Renal cortical epithelial cell (primary cell): ENCODE measurements at regions not wholly inside any gene's neighbourhood (a gene's known extent, or its start where the extent isn't known, plus 50 kb on each side); places are given as distances from the start of the nearest gene placed in this dataset.

ENCODE experiments used
- DNase-seq: peaks from one replicate; pipeline ENCODE4 v3.0.0-alpha.2; 2011; ENCODE audit warnings: low read depth

DNA sequence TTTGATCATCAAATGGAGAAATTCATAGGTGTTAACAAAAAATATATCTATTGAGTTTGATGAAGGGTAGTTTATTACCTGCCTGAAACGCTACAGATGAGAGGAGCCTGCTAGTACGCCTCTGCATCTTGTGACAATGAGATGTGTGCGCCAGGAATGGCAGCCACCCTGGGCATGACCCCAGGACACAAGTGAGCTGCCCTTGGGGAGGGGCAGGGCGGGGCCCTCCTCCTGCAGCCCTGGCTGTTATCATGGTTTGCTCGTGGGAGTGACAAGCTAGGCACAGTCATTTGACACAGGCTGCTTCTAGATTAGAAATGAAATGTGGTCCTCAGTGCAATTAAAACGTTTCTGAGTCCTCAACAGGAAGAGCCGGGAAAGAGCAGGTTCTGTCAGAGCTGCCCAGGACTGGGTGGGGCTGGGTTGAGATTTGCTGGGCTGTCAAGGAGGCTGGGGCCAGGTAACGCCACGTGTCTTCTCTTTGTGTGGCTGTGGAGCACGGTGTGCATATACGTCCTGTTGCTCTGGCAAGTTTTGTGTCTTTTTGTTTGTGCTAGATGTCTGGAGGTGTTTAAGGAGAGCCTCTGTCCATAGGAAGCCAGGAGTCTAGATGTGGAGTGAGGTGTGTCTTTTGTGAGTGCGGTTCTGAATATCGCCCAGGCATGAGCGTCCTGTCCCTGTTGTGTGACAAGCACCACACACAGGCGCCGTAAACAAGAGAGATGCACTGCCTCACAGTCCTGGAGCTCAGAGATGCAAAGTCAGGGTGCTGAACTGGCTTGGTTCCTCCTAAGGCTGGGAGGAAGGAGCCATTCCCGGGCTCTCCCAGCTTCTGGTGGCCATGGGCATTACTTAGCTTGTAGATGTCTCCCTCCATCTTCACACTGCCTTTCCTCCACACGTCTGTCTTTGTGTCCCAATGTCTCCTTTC lies 129.0 kb upstream of the IRX4 start:
- DNase-seq = no peak

DNA sequence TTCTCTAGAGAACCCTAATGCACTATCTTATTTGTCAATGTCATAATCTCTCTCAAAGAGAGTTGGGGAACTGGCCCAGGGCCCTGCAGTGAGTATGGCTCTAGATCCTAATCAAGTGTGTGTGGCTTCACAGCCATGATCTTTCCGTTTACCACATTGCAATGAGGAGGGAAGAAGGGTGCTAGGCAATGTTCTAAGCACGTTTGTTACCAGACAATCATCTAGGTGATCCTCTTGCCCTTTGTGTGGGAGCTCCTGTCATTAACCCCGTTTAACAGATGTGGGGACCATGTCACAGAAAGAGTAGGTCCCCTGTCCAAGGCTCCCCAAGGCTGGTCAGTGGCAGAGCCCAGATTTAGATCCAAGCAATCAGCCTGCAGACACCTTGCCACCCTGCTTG lies 128.2 kb upstream of the IRX4 start:
- no peak for DNase-seq

DNA sequence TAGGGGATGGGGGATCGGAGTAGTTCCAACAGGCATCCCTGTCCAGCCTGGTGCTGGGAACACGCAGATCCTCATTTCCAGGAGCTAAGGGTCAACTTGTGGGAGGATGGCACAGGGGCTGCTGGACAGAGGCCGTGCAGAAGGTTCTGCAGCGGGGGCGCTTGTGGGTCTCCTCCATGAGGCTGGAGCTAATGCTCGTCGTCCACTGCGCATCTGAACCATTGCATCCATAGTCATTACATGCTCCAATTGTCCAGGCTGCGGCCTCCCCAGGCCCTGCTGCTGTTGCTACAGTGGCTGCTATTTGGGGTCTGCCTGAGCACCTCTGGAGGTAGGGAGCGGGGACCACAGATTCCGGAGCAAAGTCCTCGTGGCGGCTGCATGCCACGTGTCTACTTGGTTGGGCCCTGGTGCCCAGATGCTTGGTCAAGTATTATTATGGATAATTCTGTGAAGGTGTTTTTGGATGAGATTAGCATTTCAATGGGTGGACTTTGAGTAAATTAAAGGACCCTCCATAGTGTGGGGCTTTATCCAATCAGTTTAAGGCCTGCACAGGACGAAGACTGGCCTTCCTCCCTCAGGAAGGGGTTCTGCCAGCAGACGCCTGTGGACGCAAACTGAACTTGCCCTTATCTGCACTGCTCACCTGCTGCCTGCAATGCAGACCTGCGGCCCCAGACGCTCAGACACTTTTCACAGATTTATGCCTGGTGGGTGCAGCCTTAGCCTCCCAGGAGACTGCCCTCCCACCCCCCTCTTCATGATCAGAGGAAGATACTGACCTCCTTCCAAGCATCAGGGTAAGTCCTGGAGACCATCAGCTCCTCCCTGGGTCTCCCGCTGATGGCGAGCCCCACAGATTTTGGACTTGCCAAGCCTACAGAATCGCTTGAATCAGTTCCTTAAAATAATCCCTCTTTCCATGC lies 127.5 kb upstream of the IRX4 start:
- DNase-seq = no peak

DNA sequence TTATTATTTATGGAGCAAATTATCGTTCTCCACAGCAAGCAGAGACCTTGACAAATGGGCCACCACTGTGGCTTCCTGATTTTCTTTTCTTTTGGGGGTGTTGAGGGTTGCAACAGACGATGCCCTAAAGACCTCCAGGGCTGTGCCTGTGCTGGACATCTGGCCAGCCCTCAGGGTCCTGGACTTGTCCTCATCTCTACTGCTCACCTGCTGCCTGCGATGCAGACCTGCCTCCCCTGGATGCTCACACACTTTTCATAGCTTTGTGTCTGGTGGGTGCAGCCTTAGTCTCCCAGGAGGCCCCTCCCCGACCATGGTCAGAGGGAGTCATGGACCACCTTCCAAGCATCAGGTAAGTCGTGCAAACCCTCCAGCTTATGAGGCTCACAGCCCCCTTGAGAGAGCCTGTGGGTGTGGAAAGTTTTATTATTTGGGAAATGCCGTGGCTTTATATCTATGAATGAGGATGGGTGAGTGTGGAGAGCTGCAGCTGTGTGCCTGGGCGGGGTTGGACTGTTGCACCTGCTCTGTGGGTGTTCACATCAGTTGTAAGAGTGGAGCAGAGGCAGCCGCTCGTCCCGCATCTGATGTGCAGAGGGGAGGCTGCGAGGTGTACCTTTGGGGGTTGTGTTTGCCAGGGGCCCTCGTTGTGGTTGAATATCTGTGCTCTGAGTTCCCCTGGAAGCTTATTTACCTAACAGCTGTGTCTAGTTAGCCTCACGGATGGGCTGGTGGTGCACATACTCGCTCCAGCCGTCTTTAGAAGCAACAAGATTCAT lies 126.3 kb upstream of the IRX4 start:
- no peak for DNase-seq

DNA sequence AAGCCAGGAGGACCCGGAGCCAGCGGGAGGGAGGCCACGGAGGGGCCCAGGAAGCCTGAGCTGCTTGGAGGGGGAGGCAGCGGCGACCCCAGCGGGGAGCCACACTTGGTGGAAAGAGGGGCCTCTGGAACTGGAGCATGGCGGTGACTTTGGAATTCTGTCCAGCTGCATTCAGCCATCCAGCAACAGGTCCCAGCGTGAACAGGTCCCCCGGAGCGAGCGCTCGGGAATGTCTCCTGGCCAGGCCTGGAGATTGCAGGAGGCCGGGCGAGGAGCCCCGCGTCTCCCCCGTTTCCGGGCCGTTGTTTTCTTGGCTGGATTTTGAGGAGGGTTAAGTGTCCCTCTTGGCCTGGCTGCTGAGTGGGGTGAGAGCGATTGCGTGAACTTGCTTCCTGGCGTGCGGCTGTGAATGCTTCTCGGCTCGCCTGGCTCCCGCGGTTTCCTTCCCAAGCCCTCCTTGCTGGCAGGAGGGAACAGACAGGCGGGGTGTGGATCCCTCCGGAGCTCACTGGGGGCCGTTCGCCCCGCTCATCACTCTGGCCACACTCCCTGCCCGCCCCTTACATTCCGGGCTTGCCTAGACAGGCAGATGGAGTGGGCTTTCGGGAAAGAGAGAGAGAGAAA lies 125.3 kb upstream of the IRX4 start:
- no peak for DNase-seq

DNA sequence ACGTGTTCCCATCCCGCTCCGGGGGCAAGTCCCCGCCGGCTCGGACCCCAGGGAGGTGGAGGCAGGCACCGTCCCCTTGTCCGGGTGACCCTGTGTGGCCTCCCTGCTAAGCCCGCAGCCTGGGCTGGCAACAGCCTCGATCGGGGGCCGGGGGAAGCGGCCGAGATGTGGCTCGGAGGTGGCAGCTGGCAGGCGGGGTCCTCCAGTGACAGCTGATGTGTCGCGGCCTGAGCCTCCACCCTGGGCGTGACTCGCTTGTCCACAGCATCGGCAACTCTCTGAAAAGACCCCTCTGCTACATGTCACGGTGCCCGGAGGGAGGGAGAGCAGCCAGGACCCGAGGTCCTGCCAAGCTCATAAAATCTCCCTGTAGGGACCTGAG lies 124.8 kb upstream of the IRX4 start:
- DNase-seq = no peak

DNA sequence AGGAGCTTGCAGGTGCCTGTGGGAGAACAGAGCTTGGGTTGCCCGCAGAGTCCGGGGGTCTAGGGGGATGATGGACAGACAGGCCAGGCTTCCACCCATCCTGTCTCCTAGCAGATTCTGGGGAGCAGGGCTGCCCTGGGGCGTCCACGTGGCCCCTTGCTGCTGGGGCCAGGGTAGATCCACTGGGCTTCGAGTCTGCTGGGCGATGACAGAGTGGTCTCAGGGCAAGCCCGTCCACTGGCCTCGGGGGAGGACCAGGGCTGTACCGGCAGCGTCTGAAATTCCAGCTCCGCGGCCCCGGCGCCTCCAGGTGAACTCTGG lies 124.2 kb upstream of the IRX4 start:
- no peak for DNase-seq

DNA sequence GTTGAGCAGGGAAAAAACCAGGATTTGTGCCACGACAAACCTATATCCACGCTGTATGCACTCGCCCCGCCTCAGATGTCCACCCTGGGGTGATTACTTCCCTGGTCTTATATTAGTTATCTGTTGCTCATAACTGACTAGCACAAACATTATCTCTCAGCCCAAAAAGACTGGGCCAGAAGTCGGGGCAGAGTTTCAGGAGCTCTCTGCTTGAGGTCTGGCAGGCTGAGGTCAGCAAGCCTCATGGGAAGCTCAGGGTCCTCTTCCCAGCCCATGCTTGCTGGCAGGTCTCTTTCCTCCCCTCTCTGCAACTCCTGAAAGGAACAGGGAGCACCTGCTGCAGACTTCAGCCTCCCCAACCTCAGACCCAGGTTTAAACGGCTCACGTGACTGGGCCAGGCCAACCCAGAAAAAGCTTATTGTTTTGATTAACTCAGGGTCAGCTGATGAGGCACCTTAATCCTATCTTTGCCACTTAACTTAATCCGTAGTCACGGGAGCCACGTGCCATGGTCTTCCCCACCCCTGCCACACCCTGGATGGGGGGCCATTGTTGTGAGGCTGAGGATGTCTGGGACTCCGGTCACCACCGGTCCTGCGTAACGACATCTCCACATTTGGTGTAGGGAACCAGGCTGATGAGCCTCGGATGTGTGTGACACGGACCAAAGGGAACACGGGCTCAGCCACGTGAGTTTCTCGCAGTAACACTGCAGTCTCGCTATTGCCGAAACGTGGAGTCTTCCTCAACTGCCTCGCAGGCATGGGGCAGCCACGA lies 123.7 kb upstream of the IRX4 start:
- no peak for DNase-seq

DNA sequence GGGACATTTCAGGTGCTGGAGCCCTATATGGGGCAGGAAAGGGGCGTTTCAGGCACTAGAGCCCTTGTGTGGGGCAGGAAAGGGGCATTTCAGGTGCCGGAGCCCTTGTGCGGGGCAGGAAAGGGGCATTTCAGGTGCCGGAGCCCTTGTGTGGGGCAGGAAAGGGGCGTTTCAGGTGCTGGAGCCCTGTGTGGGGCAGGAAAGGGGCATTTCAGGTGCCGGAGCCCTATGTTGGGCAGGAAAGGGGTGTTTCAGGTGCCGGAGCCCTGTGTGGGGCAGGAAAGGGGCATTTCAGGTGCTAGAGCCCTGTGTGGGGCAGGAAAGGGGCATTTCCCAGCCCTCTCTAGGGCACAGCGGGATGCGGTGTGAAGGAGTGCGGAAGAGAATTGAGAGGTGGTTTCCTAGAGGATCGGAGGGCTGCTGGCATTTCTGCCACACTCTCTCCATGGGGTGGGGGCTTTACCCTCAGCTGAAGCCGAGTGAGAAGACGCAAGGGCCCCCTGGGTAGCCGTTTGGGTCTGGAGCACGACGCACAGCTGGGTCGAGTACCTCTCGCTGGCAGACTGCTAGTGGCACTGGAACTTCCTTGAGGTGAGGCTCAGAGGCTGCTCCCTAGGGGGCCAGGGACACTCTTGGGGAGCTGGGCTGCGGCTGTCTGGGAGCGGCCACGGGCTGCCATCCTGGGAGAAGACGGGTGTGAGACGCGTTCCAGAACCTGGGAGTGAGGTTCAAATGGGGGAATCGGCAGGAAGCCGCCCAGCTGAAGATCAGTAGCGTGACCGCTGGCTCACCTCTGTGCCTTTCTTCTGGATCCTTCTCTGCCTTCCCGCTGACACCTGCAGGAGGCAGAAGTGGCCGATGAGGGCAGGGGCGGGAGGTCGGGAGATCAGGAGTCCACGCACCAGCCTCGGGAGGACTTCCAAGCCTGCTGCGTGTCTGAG lies 122.6 kb upstream of the IRX4 start:
- DNase-seq = no peak

DNA sequence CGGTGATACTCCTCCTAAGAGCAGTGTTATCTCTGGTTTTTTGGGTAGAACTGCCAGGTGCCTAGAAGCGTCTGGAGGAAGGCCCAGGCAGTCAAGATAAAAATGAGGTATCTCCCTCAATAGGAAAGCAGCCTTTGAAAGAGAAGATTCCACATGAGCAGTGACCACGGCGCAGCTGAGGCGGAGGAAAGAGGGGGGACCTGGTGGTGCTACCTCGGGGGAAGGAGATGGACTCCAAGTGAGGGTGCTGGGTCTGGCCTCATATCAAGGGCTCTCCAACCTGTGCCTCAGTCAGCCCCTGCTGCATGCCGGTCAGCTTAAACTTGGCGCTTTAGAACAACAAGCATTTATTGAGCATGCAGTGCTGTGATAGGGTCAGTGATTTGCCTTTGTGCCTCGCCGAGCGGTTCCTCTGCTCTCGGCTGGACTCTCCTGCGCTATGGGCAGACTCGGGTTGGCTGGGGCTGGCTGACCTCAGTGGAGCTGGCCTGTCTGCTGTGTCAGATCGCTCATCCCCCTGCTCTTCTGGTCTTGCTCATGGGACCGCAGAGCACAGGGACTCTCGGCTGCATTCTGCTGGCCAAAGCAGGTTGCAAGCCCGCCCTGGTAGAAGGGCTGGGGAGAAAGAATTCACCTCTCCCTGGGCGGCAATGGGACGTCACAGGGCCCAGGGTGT lies 121.1 kb upstream of the IRX4 start:
- no peak for DNase-seq

DNA sequence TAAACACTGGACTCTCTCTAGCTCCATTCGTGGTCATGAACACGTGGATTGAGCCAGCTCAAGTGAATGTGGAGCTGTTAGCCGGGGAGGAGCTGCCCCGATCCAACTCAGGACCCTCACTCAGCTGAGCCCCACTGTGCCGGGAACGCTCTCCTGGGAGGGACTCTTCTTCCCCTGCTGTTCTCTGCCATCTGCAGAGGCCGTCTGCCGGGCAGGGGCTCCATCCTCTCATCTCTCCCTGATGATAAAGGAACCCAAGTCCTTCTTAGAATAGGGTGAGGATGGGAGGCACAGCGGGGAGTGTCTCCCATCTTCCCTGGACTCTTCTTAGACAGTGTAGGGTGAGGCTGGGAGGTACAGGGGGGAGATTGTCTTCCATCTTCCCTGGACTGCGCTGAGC lies 120.5 kb upstream of the IRX4 start:
- DNase-seq = no peak

DNA sequence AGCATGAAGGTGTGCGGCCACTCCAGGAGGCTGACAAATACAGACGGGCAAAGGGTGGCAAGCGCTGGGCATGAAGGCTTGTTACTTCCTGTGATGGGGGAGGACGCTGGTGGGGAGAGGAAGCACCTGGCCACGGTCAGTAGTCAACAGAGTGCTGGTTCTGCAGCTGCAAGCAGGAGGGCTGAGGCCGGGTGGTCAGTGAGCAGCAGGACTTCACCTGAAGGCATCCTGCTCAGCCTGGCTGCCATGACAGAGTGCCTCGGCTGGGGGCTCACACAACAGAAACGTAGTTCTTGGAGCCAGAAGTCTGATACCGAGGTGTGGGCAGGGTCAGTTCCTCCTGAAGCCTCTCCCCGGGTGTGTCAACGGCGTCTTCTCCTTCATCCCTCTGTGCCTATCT lies 118.6 kb upstream of the IRX4 start:
- no peak for DNase-seq

DNA sequence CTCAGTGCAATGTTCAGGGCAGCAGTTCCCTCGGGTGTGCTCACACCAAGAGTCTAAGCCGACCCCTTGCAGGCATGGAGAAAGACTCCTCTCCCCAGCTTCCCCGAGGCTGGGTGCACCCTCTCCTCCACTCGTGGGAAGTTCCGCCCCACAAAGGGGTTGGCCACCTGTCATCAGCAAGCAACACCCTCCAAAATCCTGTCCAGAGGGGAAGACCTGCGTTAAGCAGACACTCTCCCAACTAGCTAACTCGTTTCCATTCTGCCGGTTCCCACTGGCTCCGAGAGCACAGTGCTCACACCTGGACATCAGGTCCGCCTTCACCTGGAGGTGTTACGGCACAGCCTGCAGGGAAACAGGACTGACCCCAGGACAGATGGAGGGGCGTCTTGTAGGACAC lies 117.9 kb upstream of the IRX4 start:
- DNase-seq = no peak

DNA sequence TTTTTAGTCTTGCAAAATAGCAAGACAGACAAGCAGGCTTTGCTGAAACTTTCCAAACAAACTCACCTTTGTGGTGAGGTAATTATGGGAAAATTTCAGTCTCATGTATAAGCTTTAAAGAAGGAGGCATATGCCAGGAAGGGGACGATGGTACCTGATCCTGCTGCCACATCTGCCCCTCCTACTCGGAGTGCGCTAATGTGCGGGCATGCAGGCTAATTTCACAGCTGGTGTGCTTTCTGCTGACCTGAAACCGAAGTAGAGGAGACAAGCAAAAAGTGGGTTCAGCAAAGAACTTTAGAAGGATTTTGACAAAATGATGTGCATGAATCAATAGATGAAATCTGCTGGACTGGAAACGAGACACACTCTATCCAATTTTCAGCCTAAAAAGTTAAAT lies 117.1 kb upstream of the IRX4 start:
- DNase-seq = no peak

DNA sequence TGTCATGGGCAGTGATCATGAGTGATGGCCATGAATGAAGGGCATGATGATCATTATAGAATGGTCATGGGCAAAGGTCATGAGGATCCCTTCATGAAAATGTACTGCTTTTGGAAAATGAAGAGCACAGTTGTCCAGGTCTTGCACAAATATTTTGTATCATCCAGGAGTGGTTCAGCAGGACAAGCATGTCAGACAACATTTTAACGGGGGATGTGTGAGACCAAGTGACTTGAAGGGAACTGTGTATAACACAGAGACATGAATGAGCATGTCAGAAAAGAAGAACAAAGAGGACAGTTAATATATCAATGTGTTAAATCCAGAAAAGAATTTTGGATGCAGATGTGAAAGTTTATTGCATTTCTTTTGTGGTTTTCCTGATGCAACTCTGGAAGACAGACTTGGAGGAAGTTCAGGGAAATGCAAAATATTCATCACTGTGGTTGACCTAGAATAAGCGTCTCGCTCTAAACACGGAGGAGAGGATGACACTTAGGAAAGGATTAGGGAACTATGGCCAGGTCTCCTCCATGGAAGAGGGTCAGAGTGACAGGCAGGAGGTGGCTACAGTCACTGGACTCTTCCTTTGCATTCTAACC lies 116.1 kb upstream of the IRX4 start:
- DNase-seq = no peak

DNA sequence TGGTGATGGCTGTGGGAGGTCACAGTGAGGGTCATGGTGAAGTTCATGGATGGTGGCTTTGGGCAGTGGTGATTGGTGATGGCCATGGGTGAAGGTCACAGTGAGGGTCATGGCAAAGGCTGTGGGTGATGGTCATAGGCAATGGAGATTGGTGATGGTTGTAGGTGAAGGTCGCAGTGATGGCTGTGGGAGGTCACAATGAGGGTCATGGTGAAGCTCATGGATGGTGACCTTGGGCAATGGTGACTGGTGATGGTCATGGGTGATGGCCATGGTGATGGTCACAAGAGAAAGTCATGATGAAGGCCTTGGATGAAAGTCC lies 115.6 kb upstream of the IRX4 start:
- no peak for DNase-seq

DNA sequence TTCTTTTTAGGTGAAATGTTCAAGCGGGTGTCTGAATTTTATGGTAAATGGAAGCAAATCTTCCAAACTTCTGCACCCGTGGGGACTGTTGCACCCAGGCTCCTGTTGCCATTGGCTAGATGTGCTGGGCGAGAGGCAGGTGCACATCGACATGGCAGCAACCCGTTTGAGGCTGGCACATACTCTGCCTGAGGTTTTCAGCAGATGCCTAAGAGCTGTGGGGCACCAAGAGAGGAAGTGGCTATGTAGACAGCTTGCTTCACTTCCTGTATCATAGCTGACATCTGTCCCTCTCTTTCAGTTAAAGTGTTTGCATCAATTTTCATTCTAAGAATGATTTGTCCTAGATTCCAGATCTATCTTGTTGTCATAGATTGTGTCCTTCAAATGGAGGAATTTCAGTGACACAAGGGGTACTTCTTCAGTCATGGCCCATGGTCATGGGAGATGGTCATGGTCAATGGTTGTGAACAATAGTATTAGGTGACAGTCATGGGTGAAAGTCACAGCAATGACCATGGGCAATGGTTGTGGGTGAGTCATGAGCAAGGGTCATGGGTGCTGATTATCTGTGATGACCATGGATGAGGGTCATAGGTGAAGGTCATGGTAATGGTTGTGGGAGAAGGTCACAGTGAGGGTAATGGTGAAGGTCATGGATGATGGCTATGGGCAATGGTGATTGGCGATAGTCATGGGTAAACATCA lies 115.1 kb upstream of the IRX4 start:
- DNase-seq = no peak

DNA sequence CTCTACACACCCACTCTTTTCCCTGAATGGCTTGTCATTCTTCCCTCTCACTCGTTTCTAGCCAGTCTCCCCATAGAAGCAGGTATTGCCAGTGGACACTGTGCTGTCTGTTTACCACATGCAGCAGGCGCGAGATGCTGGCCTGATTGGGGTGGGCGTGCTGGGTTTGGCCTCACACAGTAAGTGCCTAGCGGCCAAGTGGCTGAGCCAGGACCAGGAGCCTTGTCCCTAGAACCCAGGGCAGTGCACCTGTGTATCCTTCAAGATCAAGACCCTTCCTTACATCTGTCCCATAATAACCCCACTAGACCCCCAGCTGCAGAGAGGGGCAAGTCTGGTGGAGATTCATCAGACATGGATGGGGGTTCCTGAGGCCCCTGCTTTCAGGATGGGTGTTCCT lies 112.8 kb upstream of the IRX4 start:
- DNase-seq = no peak
